ENCODE measurements at regions not wholly inside any gene's neighbourhood (a gene's known extent, or its start where the extent isn't known, plus 50 kb on each side); places are given as distances from the start of the nearest gene placed in this dataset.
"Not testable (repeated sequence)": the region's sequence is repeated elsewhere in the genome, so short reads cannot be mapped to it uniquely, and the experiment has no call there.

- DNase-seq = no peak
These were observed 160.9 kb upstream of the AHI1 start for GRCh38 chr6:135658481-135658880.

GRCh38 chr6:135658916-135659315 lies 161.4 kb upstream of the AHI1 start:
- DNase-seq = no peak

- DNase-seq = no peak
These were observed 167.0 kb upstream of the AHI1 start for GRCh38 chr6:135664527-135664926.

GRCh38 chr6:135665935-135666334 lies 168.4 kb upstream of the AHI1 start:
- no peak for DNase-seq

GRCh38 chr6:135667691-135668455 lies 170.3 kb upstream of the AHI1 start:
- DNase-seq = no peak

GRCh38 chr6:135672256-135672655 lies 174.7 kb upstream of the AHI1 start:
- no peak for DNase-seq

GRCh38 chr6:135673501-135674309 lies 176.2 kb upstream of the AHI1 start:
- no peak for DNase-seq

GRCh38 chr6:135675026-135675425 lies 176.5 kb upstream of the PDE7B start:
- DNase-seq = no peak

GRCh38 chr6:135675862-135676261 lies 175.6 kb upstream of the PDE7B start:
- DNase-seq = no peak

GRCh38 chr6:135680964-135681913 lies 170.3 kb upstream of the PDE7B start:
- no peak for DNase-seq

- no peak for DNase-seq
These were observed 164.7 kb upstream of the PDE7B start for GRCh38 chr6:135686784-135687301.

- not testable (repeated sequence) for DNase-seq
These were observed 163.0 kb upstream of the PDE7B start for GRCh38 chr6:135688476-135688875.

GRCh38 chr6:135692426-135692825 lies 159.1 kb upstream of the PDE7B start:
- no peak for DNase-seq

GRCh38 chr6:135693811-135694370 lies 157.6 kb upstream of the PDE7B start:
- DNase-seq = no peak

GRCh38 chr6:135699705-135700104 lies 151.8 kb upstream of the PDE7B start:
- DNase-seq = no peak

GRCh38 chr6:135701426-135701825 lies 150.1 kb upstream of the PDE7B start:
- no peak for DNase-seq

GRCh38 chr6:135703007-135703406 lies 148.5 kb upstream of the PDE7B start:
- no peak for DNase-seq

- no peak for DNase-seq
These were observed 147.9 kb upstream of the PDE7B start for GRCh38 chr6:135703621-135704020.

- DNase-seq = no peak
These were observed 144.1 kb upstream of the PDE7B start for GRCh38 chr6:135707426-135707825.

- DNase-seq = no peak
These were observed 141.5 kb upstream of the PDE7B start for GRCh38 chr6:135710042-135710441.

GRCh38 chr6:135722190-135722589 lies 129.3 kb upstream of the PDE7B start:
- no peak for DNase-seq

GRCh38 chr6:135722679-135723078 lies 128.8 kb upstream of the PDE7B start:
- DNase-seq = peak in 1 of 2 experiments; percentile 24

All from SW 1271 (cell line).